Right lobe of liver (tissue), 4 donors: ENCODE measurements at regions not wholly inside any gene's neighbourhood (a gene's known extent, or its start where the extent isn't known, plus 50 kb on each side); places are given as distances from the start of the nearest gene placed in this dataset.
"Not testable (repeated sequence)": the region's sequence is repeated elsewhere in the genome, so short reads cannot be mapped to it uniquely, and the experiment has no call there.

Experiments
- POLR2A ChIP-seq: fragments of 450-650 bp; IDR thresholded peaks from one replicate; pipeline ENCODE4 v1.6.1; 2017; ENCODE audit warnings: antibody characterized with exemption, mild to moderate bottlenecking
- TF ChIP-seq, protein P1 (sequence below), 4 donors: fragments of 200-600 bp in 3 of 4; fragments of 450-650 bp in 1 of 4; IDR thresholded peaks; one replicate each; pipeline versions ENCODE4 v1.5.1 to v1.8.0; 2016 to 2022; ENCODE audit warnings: antibody characterized with exemption in 4 of 4, mild to moderate bottlenecking in 2 of 4
- donor health status: DM: no; HTN: no; CAD: no.
- donor health status: DM: no; HTN: no; CAD: no.
- donor health status: DM: no; HTN: yes; CAD: no.

DNA sequence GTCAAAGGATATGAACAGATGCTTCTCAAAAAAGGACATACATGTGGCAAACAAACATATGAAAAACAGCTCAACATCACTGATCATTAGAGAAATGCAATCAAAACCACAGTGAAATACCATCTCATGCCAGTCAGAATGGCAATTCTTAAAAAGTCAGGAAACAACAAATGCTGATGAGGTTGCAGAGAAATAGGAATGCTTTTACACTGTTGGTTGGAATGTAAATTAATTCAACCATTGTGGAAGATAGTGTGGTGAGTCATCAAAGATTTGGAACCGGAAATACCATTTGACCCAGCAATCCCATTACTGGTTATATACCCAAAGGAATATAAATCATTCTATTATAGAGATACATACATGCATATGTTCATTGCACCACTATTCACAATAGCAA is 98.7 kb upstream of the PPP1R9A start:
- TF ChIP-seq, protein P1, sequence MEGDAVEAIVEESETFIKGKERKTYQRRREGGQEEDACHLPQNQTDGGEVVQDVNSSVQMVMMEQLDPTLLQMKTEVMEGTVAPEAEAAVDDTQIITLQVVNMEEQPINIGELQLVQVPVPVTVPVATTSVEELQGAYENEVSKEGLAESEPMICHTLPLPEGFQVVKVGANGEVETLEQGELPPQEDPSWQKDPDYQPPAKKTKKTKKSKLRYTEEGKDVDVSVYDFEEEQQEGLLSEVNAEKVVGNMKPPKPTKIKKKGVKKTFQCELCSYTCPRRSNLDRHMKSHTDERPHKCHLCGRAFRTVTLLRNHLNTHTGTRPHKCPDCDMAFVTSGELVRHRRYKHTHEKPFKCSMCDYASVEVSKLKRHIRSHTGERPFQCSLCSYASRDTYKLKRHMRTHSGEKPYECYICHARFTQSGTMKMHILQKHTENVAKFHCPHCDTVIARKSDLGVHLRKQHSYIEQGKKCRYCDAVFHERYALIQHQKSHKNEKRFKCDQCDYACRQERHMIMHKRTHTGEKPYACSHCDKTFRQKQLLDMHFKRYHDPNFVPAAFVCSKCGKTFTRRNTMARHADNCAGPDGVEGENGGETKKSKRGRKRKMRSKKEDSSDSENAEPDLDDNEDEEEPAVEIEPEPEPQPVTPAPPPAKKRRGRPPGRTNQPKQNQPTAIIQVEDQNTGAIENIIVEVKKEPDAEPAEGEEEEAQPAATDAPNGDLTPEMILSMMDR (IDR thresholded peaks at IDR 0.05), result not testable (repeated sequence)
- not testable (repeated sequence) for TF ChIP-seq POLR2A
